DMS153 (cell line): ENCODE measurements at regions not wholly inside any gene's neighbourhood (a gene's known extent, or its start where the extent isn't known, plus 50 kb on each side); places are given as distances from the start of the nearest gene placed in this dataset.
"Not testable (repeated sequence)": the region's sequence is repeated elsewhere in the genome, so short reads cannot be mapped to it uniquely, and the experiment has no call there.

ENCODE experiments used
- DNase-seq: peaks from one replicate; lab custom pipeline; 2025; lab: John Stamatoyannopoulos, UW

DNA sequence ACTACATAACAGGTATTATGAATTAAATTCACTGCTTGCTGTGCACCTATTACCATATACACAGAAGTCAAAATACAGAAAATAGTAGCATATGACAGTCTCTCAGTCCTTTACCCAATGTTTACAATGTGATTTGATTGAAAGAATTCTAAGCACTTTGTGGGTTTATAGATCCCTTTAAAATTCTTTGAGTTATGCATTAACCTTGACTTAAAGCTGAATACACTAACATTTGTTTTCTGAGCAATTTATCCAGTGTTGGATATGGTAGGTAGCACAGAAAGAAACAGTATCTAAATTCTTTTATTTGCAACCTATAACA is 230.8 kb upstream of the DDI1 start:
- DNase-seq: no peak

DNA sequence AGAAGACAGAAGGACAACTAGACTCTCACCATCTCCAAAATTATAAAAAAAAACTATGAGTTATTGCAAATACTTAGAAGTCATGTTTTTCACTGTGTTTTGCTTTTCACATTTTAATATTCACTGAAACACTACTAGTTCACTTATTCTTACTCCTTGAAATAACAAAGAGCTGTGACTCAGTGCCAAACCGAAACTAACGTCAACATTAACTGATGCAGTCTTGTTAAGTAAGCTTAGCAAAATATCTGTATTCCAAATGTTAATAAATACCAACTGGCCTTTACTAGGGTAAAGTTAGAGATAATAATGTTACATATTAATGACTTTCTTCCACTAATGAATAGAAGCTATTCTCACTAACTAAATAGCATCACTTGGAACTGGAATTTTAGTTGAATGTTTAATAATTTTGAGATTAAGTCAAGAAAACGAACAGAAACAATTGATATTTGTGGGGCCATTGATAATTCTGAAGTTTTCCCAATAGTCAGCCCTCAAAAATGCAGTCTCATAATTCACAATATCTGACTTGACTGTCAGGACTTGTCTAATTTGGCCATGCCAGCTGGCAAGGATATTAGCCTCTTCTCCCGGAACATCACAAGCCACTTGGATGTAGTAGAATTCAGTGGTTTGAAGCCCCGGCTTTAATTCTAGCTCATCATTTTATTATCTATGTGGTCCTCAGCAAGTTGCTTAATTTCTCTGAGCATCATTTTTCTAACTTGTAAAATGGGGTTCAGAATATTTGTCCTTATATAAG is 230.1 kb upstream of the DDI1 start:
- no peak for DNase-seq

DNA sequence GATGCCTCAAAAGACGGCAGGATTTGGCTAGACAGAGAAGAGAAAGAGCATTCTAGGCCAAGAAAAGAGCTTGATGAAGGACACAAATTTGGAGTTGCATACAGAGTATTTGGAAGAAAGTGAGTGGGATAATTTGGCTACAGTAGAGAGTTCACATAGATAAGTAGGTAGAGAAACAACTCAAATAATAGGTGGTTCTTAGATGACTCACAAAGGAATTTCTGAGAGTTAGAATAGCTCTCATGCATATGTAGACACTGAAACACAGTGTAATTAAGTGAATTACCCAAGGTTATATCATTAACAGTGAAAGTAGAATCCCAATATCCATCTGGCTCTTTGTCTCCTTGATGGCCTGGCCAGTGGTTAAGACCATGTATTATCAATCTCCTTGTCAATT is 228.6 kb upstream of the DDI1 start:
- no peak for DNase-seq

DNA sequence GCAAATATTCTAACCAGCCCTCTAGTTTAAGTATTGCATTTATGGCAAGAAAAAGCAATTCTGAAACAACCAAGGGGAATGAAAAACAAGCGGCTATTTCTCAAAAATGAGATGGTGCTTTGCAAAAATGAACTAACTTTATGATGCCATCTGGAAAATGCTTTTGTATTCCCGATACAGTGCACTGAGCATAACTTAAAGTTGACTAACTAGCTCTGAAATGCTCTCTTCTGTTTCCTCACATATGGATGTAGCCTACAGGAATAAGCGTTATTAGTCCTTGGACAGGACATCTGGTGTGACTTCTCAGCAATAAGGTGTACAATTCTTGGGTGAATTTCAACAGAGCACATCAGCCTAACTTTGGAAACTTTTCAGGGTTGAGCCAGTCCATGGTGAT is 228.2 kb upstream of the DDI1 start:
- DNase-seq: no peak

DNA sequence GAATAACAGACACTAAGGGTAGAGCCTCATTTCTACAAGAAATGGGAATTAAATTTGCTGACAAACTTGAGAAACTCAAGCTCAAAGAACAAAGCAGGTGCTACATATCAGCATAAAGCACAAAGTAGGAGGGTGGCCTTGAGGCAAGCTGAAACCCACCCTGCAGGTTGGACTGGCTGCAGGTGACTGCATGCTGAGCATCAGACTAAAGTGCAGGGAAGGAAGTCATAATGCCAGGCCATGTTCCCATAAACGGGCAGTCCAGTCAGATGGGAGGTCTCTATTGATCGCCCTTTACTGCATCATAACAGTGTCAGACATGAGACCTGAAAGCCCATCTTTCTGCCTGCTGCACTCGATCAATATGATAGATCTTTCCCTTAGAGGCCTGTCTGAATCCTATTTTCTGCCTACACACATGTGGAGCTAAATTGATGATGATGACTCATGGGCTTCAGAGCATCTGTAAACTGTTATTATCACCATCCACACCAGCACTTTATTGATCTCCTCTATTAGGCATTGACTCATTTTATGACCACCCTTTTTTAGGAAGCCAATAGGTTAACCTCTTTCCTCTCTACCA is 224.5 kb upstream of the DDI1 start:
- DNase-seq: no peak

DNA sequence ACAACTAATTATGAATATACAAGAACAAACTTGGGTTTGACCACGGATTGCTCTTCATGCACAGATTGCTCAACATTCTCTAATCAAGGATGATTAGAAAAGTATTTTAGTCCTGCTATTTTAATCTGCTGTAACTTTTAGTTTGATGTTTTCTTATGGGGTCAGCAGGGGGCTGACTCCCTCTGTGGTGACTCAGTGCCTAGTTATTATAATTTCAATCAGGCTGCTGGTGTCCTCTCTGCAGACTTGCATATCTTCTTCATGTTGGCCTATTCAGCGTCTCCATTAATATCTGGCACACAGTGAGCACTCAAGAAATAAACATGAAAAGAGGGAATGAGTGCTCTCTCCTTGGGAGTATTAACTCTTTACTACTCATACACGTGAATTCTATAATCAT is 223.8 kb upstream of the DDI1 start:
- no peak for DNase-seq

DNA sequence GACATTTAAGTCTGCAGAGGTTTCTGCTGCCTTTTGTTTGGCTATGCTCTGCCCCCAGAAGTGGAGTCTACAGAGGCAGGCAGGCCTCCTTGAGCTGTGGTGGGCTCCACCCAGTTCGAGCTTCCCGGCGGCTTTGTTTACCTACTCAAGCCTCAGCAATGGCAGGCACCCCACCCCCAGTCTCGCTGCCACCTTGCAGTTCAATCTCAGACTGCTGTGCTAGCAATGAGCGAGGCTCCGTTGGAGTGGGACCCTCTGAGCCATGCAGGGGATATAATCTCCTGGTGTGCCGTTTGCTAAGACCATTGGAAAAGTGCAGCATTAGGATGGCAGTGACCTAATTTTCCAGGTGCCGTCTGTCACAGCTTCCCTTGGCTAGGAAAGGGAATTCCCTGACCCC is 216.1 kb upstream of the DDI1 start:
- not testable (repeated sequence) for DNase-seq

DNA sequence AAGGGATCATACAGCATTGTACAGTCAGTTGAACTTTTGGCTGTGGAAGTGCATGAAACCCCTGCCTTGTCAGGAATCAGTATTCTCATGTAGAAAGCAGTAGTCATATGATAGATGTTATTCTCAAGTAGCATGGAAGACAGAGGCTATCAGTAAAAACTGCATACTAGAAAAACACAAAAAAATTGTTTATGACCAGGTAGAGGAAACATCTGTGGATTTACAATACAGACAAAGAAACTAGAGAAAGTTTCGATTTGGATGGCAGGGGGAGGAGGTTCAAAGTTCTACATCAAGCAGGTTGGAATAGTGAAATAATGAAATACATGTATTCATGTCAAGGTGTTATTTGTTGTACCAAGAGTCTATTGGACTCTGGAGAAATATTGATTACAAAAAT is 212.3 kb upstream of the DDI1 start:
- DNase-seq: no peak

DNA sequence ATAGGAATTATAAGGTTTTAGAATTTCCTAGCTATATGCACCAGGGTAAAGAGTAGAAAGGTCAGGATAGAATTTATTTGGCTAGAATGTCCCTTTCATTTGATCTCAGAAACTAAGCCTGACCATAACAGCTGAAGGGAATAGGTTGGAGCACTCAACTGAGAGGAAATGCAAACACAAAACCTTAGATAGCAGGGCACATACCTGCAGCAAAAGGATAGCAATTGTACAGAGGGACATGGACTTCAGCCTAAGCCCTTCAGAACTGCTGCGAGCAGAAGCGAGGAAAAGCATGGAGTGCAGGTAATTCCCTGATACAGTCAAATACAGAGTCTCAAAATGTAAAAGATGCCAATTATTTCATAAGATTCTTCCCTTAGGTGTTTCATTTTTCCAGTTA is 211.0 kb upstream of the DDI1 start:
- DNase-seq: no peak

DNA sequence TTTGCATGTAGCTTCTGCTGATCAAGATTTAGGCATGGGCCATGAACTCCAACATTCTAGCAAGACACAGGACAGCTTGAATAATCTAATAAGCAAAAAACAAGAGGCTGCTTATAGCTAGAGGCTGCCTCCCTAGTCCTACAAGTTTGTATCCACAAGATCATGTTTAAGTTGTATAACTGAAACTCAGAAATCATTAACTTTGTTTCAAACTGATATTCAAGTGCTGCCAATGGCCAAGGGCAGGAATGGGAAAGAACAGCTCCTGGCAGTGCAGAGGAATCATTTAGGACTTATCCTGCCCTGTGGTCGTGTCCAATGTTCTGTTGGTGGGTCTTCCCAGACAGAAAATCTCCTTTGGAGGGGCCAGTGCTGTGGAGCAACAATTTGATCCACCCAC is 209.6 kb upstream of the DDI1 start:
- DNase-seq: no peak

DNA sequence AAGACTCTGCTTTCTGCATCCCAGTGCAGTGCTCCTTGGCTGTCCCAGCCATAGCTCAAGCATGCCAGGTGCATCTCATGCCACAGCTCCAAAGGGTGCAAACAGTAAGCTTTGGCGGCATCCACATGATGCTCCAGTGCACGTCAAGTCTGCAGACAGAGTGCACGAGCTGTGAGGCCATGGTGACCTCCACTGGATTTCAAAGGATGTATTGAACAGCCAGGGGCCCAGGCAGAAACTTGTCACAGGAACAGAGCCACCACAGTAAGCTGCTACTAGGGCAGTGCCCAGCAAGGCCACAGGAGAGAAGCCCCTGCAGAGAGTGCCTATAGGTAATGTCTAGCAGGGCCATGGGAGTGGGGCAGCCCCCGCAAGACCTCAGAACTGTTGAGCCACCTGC is 206.8 kb upstream of the DDI1 start:
- DNase-seq: no peak

DNA sequence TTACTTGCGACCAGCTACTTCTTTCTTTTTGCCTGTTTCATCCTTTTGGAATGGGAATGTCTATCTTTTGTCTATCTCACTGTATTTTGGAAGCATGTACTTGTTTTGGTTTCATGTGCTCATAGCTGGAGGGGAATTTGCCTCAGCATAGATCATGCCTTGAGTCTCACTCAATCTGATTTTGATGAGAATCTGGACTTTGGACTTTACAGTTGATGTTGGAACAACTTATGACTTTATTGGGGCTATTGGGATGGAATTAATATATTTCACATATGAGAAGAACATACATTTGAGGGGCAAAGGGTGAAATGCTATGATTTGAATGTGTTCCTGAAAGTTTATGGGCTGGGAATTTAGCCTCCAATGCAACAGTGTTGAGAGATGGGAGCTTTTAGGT is 206.2 kb upstream of the DDI1 start:
- DNase-seq: no peak

DNA sequence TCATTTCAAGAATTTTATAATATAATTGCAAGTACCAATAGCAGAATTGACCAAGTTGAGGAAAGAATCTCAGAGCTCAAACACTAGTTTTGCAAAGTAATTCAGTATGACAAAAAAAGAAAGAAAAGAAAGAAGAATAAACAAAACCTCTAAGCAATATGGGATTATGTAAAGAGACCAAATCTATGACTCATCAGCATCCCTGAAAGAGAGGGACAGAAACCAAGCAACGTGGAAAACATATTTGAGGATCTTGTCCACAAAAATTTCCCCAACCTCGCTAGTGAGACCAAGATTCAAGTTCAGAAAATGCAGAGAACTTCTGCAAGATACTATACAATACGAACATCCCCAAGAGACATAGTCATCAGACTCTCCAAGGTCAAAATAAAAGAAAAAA is 203.7 kb upstream of the DDI1 start:
- no peak for DNase-seq

DNA sequence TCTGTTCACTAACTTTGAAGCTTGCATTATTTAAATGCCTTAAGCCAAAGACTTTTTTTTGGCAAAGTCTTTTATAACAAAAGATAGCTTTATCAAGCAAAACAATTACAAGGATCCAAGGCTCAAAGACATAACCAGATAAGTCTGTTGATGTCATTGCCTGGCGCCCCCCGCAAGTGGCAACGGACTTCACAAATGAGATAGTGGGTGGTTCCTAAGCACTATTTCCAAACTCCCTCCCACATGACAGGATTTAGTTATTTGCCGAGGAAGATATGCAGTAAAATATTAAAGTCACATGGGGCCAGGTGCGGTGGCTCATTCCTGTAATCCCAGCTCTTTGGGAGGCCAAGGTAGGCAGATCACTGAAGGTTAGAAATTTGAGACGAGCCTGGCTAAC is 194.2 kb upstream of the DDI1 start:
- DNase-seq: no peak

DNA sequence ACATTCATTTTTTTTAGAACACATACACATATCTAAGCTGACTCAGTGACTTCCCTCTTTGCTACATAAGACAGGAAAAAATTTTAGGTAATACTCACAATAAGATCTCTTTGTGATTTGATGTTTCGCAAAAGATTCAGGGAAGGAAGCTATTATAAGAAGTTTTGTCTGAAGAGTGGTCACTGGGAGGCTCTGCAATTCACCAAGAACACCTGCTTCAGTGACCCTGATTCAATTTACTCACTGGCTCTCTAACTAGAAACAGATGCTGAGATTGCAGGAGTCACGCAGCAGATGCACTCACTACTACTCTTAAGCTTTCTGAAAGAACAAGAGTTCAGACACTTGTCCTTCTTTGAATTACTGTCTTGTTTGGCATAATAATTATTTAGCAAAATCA is 193.6 kb upstream of the DDI1 start:
- no peak for DNase-seq

DNA sequence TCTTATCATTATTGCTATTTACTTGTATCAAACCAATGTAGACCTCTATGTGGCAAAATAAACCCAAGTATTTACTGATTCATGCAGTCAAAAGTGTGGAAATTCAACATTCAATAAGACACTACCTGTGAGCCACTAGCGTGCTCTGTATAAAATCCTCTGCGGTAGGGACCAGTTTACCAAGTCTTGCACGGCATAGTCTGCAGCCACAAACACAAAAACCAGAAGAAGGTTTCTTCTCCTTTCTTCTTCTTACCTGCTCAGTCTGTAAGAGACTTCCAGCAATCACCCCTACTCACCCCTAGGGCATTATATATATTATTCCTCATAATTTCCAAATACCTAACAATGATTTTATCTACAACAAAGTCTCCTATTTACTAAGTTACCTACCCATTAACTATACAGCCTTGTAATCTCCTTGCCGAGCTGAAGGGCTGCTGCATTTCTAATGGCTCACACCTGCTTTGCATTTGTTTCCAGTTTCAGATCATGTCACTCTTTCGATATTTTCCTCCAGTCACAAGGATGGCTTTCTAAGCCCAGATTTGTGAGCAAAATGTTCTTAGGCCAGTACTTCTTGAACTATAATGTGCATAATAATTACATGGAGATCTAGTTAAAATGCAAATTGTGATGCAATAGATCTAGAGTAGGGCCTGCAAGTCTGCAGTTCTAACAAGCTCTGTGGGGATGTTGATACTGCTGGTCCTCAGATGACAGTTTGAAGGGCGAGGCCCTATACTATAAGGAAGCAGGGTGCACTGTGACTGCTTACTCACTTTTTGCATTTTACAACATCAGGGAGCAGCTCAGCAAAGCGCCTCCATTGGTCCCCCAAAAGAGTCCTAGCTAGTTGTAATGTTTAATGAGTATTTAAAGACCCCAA is 191.9 kb upstream of the DDI1 start:
- DNase-seq: no peak

DNA sequence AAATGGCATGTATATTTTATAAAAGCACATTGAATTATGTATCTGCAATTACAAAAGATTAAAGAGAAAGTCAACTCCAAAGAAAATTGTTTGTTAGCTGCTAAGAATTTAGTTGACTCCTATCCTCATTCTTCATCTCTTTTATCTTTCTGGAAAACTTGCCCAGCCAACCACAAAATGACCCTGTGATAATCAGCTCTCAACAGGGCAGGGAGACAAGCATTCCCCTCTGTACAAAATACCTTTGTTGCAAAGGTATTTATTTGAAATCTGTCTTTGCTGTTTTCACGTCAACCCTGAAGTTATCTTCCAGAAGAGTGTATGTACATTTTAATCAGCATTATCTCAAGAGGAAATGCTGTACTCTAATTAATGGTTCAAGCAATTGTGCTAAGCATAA is 191.1 kb upstream of the DDI1 start:
- DNase-seq: no peak

DNA sequence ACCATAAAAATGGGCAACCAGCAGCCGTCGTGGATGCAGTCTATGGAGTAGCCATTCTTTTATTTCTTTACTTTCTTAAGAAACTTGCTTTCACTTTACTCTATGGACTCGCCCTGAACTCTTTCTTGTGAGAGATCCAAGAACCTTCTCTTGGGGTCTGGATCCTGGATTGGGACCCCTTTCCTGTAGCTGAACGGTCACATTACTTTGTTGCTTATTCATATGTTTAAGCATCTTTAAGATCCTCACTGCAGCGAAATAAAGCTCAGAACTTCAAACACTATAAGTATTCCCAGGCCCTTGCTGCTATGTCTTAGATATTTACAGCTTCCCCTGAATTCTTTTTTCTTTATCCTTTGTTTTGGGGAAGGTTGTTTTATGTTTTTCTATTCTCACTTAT is 187.8 kb upstream of the DDI1 start:
- DNase-seq: no peak

DNA sequence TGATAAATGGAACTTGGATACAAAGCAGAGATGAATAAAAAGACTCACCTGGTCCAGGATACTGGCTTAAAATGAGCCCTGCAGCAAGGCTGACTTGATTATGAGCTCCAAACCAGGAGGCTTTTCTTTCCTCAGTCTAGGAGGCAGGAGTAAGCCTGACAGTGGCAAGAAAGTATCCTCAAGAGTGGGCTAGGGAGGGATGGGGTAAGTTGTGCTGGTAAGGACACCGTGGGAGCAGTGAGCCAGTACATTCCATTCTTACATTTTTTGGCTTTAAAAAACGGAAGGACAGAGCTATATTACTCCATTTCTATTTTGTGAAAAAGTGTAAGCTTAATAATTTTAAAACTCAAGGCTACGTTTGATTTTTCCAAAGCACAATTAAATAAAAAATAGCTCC is 187.1 kb upstream of the DDI1 start:
- DNase-seq: no peak

DNA sequence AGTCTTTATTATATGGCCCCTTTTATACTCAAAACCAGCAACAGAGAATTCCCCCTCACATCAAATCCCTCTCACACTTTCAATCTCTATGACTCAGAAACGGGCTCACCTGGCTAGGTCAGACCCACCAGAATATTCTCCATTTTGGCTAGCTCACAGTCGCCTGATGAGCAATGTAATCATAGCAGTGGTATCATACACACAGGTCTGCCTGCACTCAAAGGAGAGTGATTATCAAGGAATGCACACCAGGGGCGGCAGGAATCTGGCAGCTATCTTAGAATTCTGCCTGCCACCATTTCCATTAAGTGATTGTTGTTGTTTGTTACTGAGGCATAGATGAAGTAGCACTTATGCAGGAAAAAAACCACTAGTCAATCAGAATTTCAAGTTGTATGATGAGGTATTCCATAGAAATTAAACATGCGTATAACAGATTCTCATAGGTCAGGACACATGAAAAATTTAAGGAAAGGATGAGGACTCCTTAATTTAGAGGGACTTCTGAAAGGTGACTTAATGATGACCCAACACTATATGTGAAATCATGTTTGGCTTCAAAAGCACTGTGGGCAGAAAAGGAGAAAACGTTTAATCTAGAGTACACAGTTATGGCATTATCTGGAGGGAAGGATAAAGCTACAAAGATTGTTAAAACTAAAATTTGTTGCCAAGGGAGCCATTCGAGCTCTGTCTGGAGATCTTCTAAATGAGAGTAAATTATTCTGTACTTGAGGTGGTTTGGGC is 185.8 kb upstream of the DDI1 start:
- no peak for DNase-seq

DNA sequence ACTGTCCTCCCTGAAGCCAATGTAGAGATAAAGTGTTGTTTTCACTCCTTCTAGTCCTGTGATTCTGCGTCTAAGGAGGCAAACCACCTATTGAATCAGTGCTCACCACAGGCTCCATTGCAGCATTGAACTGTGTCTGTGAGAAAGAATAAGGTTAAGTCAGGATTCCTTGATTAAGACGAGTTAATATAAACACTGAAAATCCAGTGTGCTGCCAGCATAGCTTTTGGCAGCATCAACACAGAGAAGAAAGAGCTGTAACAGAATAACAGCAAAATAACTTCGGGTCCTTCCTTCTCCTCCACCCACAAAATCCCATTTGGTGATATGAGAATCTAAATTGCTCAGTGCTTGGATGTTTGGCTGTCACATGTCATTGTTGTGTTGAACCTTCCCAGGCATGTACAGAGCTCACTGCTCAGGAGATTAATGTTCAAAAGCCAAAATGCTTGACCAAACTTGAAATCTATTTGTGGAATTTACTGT is 185.2 kb upstream of the DDI1 start:
- DNase-seq: no peak
